ENCODE measurements at regions not wholly inside any gene's neighbourhood (a gene's known extent, or its start where the extent isn't known, plus 50 kb on each side); places are given as distances from the start of the nearest gene placed in this dataset.
"Not testable (repeated sequence)": the region's sequence is repeated elsewhere in the genome, so short reads cannot be mapped to it uniquely, and the experiment has no call there.

DNA sequence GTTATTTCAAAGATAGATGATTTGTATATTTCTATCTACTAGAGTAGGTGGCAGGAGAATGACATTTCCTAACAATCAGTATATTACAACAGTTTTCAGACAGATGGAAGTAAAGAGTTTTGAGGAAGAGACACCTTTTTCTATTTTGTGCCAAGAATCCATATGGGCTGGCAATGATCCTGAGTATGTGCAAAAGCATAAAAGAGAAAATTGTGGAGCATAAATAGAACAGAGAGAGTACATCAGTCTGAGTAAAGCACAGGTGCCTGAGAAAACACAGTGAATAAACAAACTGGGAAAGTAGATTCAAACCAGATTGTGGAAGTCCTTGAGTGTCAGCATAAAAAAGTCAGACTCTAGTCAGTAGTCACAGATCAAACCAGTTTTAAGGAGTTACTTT is 96.8 kb upstream of the WDR44 start:
- intact Hi-C loops (cut with DNase I): no loop called here
- no peak for DNase-seq

DNA sequence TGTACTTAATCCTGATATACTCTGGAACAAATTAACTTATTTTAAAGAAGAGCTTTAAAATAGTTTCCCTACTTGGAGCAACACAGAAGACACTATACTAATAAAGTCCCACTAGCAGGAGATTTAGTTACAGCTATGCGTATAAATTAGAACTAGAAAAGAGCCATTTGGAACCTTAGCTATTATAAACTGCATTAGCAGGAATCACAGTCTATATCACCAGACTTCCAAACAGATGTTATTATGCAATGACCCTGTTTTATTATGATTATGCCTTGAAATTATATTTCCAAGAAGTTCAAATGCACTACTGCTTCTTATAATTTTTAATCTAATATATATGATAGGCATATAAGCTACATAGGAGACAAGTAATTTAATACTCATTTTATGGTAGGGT is 95.5 kb upstream of the WDR44 start:
- intact Hi-C loops (cut with DNase I): no loop called here
- no peak for DNase-seq

DNA sequence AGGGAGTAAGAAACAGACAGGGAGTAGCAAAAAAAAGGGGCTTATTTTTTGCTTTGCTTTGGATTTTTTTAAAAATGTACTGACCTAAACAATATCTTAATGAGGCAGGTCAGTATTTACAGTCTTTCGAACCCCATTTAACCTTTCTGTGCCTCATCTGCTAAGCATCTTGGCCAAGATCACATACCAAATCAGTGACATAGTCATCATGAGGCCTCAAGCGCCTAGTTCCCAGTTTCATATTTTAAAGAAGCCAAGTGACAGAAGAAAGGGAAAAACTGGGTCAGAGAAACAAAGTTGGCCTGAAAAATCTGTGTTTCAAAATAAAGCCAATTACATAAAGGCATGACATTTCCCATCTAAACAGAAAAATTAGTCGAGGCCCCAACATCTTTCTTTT is 94.6 kb upstream of the WDR44 start:
- no peak for DNase-seq
- intact Hi-C loops (cut with DNase I): no loop called here

DNA sequence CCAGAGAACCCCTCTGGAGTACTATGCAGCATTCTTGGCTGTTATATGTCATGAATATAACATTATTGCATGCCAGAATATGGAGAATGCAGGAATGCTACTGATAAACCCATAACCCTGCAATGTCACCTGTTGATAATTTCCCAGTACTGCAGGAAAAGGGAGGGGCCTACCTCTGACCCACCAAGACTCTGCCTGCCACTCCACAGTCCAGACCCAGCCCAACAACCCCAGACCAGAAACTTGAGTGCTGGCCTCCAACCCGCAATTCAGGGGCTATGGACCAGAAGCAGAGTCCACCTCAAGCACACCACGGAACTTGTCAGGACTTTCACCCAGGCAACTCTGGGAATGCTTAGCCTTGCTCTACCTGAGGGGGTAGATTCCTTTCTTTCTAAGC is 92.9 kb upstream of the WDR44 start:
- no peak for DNase-seq
- intact Hi-C loops (cut with DNase I): no loop called here

DNA sequence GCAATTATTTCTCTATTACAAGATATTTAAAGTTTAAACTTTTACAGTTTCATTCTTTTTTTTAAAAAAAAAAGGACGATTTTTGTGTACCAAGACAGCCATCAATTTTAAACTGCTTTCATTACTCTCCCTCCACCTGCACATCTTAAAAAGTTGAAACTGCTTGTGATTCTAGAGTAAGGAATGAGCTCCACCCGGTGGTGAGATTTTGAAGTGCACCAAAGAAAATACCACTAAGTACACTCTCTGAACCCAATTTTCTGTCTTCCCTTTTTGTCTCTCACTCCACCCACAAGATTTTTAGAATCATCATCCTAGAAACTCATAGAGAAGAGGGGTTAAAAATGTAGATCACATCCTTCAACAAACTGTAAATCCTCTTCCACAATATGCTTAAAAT is 91.3 kb upstream of the WDR44 start:
- peak in 39 of 42 donors; percentile 4 to 86 (median 63) for DNase-seq
- intact Hi-C loops (cut with DNase I): no loop called here

DNA sequence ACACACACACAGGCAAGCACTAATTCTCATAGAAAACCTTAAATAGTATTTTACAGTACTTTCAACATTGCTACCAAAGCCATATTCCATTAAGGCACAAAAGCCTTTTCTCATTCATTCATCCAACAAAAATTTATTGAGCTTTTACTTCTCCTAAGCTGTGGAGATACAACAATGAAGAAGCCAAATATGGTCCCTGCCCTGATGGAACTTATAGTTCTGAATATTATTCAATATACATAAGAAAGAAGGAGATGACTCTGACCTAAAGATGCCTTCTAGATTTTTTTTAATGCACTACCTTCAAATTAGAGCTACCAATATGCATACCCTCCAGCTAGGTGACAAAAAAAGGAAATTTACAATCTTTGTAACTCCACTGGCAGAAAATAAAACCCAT is 90.0 kb upstream of the WDR44 start:
- no peak for DNase-seq
- intact Hi-C loops (cut with DNase I): no loop called here

DNA sequence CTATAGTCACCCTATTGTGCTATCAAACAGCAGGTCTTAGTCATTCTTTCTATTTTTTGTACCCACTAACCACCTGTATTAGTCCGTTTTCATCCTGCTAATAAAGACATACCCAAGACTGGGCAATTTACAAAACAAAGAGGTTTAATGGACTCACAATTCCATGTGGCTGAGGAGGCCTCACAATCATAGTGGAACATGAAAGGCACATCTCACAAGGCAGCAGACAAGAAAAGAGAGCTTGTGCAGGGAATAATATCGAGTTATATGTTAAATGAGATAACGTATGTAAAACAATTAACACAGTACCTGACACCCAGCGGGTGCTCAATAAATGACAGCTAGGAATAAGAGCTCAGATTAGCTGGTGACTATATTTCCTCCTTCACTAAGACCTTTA is 88.1 kb upstream of the WDR44 start:
- no peak for DNase-seq
- intact Hi-C loops (cut with DNase I): no loop called here

DNA sequence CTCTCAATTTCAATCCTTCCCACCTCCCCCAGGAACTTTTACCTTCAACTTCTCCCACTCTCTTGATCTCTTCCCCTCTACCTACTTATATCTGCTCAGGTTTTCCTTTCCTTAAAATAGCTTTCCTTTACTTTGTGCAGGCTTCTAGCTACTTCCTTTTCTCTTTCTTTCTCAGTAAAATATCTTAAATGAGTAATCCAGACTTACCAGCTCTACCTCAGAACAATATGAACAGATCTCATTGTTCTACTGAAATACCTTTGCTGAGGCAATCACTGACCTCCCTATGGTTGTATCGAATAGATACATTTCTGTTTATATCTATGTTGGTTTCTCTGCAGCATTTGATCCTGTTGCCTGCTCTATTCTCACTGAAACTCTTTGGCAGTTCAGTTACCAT is 86.7 kb upstream of the WDR44 start:
- intact Hi-C loops (cut with DNase I): no loop called here

DNA sequence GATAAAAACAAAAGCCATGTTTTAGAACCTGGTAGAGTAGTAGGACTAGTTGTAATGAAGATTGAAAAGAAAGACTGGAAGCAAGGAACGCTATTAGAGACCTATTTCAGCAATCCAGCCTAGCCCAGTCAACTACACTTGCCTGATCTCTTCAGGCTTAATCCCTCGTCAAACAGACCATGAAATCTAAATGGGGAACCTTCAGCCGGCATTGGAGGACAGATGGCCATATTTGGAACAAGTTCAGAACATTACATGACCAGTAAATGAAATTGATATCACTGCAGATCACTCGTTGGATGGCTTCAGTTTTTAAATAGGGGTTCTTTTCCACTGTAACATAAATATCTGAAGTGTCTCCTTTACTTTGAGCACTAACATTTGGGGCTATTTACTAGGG is 84.8 kb upstream of the WDR44 start:
- no peak for DNase-seq

More for the DNA sequence above, 86.7 kb upstream of the WDR44 start:
- DNase-seq: no peak

DNA sequence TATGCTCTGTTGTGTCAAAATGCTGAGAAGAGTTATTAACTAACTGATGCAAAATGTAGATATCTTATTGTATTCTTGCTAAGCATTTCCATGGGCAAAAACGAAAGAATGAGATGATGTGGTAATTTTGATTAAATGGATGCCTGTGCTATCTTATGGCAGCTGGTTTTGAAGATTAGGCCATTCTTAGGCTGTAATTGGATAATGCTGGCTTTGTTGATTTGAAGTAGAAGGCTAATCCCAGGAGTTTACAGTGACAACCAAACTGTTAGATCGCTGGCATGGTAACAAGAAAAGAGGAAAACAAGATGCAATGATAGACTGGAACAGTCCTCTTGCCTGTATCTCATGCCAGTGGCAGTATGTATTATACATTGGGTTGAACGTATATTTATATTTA is 74.1 kb upstream of the WDR44 start:
- DNase-seq: no peak
- intact Hi-C loops (cut with DNase I): no loop called here

More for the DNA sequence above, 84.8 kb upstream of the WDR44 start:
- intact Hi-C loops (cut with DNase I): no loop called here

DNA sequence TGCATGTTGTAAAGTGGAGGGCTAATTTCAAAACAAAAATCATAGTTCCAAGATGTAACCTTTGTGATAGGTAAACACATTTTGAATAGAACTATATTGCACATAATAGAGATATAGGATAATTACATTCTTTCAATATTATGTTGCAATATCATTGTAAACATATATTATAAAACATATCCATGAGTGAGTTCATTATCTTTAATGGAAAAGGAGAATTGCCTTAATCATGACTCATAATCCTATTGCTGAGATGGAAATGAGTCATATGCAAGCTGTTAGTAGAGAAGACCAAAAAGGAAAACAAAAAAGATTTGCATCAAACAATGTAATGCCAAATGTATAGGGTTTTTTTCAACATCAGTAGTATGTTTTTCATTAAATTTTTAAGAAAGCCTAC is 73.7 kb upstream of the WDR44 start:
- no peak for DNase-seq
- intact Hi-C loops (cut with DNase I): no loop called here

DNA sequence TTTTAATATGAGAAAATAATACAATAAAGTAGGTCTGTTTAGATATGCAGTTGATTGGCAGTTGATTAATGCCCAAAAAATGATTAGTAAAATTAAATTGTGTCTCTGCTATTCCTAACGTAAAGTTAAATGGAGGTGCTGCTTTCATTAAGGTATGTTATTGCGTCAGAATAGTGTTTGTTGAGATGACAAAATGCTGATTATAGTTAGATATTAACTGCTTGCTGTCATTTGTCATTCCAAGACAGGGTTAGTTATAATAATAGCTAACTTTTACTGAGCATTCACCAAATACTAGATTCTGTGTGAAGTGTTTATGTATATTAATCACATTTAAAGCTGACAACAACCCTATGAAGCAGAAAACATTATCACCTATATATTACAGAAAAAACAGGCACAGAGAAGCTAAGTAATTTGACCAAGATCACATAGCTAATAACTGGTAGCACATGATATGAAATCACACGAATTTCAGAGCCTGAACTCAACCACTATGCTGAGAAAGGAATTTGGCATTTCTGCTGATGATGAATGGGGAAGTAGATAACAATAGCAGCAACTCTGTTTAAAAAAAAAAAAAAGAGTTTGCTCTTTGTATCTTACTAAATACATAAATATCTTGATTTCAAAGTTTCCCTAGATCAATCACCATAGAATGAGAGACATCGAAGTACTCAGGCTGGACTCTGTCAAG is 59.7 kb upstream of the WDR44 start:
- DNase-seq: no peak
- intact Hi-C loops (cut with DNase I): no loop called here

DNA sequence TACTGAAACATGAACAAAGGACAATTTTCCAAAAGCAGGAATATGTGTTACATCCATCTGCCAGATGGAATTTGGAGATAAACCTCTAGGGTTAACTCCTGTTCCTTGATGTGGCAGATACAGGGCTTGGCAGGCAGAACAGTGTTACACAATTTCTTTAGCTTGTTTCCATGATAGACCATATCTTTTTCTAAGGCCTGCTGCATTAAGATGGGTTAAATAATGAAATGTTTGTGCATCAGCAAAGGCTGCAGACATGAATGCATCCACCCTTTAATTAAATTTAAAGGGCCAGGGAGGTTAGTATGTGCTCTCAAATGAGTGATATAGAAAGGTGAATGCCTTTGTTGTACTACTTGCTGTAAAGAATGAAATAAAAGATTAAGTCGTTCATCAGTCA is 50.1 kb upstream of the WDR44 start:
- DNase-seq; intact Hi-C loops (cut with DNase I): not testable (repeated sequence)
